DMS53 (cell line): ENCODE measurements at regions not wholly inside any gene's neighbourhood (a gene's known extent, or its start where the extent isn't known, plus 50 kb on each side); places are given as distances from the start of the nearest gene placed in this dataset.

ENCODE experiments used
- DNase-seq: peaks from one replicate; lab custom pipeline; 2025; lab: John Stamatoyannopoulos, UW

- no peak for DNase-seq
Measured at GRCh38 chr3:144295613-144296012, 324.0 kb downstream of the DIPK2A start.

GRCh38 chr3:144296808-144297207 is 325.2 kb downstream of the DIPK2A start:
- DNase-seq: no peak

GRCh38 chr3:144301863-144302262 is 330.2 kb downstream of the DIPK2A start:
- DNase-seq: no peak

- no peak for DNase-seq
Measured at GRCh38 chr3:144307951-144308350, 336.3 kb downstream of the DIPK2A start.

DNA sequence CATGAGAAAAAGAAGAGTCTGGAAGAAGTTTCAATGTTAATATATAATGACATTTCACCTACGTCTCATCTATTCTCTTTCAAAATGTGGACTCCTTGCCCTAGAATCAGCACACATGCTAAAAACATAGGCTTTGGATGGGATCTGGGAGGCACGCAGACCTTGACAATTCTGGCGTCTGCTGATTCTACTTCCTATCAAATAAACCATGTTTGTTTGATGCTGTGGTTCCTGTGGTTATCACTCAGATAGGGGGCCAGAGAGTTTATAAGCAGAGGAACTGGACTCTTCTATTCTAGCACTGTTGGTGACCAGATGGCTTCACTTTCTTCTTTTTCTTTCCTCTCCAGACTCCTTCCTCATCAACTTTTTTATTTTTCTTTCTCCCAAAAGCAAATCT is 336.8 kb downstream of the DIPK2A start:
- DNase-seq: no peak

- DNase-seq: no peak
Measured at GRCh38 chr3:144312702-144313101, 341.1 kb downstream of the DIPK2A start.

GRCh38 chr3:144314946-144315345 is 343.3 kb downstream of the DIPK2A start:
- DNase-seq: no peak

- DNase-seq: no peak
Measured at GRCh38 chr3:144317961-144318360, 346.3 kb downstream of the DIPK2A start.

- peak; percentile 11 for DNase-seq
Measured at GRCh38 chr3:144324076-144324475, 352.5 kb downstream of the DIPK2A start.

DNA sequence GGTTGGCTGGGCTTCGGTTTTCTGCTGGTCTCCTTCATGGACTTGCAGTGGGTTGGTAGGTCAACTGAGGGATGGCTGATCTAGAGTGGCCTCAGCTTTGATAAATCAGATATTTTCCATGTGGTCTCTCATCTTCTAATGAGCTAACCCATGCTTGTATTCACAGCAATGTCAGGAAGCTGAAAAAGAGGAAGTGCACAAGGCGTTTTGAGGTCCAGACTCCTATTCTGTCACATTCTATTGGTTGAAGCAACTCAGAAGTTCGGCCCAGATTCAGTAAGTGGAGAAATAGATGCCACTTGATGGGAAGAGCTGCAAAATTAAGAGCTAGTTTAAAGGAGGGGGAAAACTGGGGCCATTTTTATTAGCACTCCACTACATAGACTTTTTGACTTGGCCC is 361.2 kb downstream of the DIPK2A start:
- no peak for DNase-seq

DNA sequence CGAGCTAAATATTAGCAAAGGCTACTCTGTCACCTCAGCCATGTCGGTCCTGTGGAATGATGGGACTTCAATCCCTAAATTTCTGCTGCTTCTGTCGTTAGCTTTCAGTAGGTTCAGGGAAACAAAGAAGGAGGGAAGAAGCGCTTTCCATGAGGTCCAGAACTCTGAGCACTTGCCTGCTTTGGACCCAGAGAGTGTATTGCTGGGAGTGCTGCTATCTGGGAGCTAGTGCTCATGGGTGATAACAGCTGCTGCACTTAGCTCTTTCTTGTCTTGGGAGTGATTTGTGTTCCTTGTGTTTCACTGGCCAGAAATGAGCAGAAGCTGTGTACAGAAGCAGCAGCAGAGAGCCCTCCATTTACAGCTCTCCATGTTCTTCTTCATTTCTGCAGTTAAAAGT is 369.8 kb downstream of the DIPK2A start:
- DNase-seq: no peak

DNA sequence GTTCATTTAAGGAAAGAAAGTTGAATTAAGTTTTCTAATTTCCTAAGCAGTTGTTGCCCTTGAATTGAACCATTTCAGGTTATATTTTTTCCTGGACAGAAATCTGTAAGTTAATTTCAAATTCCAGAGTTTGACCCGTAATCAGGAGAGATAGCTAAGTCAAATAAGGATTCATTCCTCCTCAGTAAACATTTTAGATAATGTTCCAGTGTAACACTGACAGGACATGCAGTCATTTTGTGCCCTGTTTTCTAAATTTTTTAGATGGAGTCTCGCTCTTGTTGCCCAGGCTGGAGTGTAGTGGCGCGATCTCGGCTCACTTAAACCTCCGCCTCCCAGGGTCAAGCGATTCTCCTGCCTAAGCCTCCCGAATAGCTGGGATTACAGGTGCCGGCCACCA is 371.7 kb downstream of the DIPK2A start:
- no peak for DNase-seq

DNA sequence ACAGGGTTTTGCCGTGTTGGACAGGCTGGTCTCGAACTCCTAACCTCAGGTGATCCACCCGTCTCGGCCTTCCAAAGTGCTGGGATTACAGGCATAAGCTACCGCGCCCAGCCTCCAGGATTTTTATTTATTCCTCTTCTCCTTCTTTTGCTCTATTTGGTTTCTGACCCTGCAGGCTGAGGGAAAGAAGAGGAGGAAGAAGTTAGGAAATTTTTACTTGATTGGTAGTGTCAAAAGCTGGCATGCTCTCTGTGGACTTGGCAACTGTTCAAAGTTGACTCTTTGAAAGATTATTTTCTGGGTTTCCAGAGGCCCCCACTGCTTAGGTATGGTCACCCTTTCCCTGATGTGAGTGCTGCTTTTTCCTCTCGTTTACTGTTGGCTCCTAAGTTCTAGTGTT is 372.2 kb downstream of the DIPK2A start:
- DNase-seq: no peak

GRCh38 chr3:144344925-144345548 is 373.4 kb downstream of the DIPK2A start:
- DNase-seq: no peak

DNA sequence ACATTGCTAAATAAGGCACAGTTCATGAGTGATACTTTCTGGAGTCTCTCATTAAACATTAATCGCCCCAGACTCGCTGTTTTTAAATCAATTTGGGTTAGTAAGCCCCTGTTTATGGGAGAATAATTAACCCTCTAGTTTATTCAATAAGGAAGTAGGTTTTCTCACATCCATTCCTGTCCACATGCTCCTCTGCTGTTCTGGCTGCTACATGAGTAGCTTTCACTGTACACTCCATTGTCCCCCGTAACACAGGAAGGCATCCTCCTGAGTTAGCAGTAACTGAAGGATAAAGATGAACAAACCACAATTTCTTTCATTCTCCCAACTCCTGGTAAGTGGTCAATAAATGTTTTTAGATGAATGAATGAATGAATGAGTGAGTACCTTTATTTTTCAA is 378.5 kb downstream of the DIPK2A start:
- no peak for DNase-seq

- no peak for DNase-seq
Measured at GRCh38 chr3:144351011-144351410, 379.4 kb downstream of the DIPK2A start.

- DNase-seq: no peak
Measured at GRCh38 chr3:144351773-144352365, 380.2 kb downstream of the DIPK2A start.

GRCh38 chr3:144358191-144358590 is 386.6 kb downstream of the DIPK2A start:
- DNase-seq: no peak

DNA sequence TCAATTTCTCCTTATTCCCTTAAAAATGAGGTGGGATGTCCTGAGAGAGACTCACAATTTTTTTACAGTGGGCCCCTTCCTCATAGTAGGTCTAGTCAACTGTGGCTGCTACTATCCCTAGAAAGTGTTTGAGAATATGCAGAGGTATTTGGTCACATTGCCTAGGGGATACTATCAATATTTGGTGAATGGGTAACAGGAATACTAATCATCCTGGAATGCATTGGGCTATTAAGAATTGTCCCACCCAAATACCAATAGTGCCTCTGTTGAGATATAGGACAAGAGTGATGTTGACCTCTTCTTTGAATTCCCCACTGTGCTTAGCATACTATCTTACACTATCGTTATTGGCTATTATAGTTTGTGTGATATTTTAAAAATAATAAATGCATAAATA is 389.4 kb downstream of the DIPK2A start:
- no peak for DNase-seq

DNA sequence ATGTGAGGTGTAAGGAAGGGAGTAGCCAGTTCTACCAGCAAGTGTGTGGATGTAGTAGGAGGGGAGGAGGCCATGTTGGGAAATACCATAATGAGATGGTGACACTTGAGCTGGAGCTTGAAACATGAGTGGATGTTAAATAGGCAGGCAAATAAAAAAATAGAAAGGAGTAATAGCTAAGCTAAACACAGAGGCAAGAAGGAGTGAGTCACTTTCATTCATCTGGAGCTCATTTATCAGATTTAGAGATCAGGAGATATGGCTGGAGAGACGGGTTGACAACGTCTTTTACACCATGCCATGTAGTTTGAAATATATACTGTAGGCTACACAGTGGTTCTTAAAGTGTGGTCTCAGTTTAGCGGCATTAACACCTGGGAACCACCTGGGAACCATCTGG is 390.5 kb downstream of the DIPK2A start:
- peak; percentile 87 for DNase-seq

- DNase-seq: peak; percentile 13
Measured at GRCh38 chr3:144363856-144364255, 392.2 kb downstream of the DIPK2A start.

DNA sequence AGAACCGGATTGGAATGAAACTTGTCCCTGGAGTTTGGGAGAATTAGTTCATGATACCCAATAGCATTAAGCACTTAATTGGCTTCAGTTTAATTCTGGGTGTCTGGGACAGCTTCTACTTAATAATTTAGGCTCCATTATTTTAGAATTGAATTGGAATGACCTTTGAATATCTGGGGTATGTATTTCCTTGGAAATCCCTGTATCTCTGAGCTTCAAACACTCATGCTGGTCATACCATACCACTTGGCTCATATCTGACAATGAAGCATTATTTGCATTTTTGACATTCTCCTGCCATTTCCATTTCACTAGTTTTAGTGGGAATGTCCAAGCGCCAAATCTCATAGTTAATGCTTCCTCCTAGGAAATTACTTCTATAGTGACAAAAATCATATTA is 393.1 kb downstream of the DIPK2A start:
- no peak for DNase-seq

DNA sequence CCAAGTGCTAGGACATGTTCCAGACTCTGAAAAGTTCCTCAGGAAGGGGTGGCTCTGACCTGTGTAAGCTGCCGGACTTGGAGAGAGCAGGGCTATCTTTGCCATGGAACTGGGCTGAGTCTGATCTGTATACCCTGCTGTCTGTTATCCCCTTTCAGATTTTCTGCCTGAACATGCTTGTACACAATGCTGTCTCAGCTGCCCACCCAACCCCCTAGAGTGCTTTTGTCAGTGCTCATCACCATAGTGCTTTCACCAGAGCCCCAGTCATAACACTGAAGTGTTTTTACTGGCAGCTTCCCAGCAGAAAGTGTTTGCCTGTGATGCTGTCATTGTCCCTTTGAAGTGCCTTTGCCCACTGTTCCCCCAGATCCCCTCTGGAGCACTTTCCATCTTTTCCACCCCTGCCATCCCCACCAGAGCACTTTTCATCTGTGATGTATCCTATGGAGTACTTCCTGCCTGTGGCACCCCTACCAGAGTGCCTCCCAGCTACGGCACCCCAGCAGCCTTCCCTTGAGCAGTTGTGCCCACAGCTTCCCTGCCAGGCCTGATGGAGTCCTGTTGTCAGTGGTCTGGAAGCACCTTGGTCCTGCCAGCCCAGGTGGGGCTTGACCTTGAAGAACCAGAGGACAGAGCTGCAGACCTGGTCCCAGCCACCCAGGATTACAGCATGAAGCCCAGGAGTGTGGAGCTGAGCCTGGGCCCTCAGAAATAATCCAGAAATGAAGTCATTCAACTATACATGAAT is 397.7 kb downstream of the DIPK2A start:
- DNase-seq: peak; percentile 92
